ENCODE measurements at regions not wholly inside any gene's neighbourhood (a gene's known extent, or its start where the extent isn't known, plus 50 kb on each side); places are given as distances from the start of the nearest gene placed in this dataset.

DNA sequence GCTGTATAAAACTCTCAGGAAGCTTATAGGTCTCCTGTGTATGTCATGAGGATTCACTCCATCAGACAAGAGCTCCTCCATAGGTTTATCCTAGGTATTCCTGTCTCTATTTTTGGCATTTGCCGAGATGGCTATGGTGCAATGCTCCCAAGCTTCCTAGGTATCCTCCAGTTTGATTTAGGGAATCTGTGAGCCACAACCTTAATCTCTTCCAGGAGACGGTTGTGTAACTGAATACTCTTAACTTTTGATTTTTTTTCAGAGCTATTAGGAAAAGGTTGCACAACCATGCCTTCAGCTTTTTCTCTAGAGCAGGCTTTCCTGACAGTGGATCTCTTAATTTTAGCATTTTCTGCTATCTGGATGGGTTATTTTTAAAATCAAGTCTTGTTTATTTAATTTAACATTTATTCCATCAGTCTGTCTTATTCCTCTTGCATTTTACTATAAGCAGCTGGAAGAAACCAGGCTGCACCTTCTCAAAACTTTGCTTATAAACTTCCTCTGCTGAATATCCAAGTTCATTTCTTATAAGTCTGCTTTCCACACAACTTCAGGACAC lies 69.4 kb upstream of the BACE2 start:
- Histone ChIP-seq H3K27me3 (no peaks in the 10 kb centered on the region), H3K4me1 (no peaks in the 10 kb centered on the region), H3K9me3 (no peaks in the 10 kb centered on the region), H3K36me3 (no peaks in the 10 kb centered on the region), H3K27ac (no peak overlapping the region), H3K4me3 (no peak overlapping the region)
- DNase-seq, result no peak
- intact Hi-C loops (cut with DNase I), result no loop called here
- ATAC-seq, result no peak
- TF ChIP-seq POLR2A (IDR thresholded peaks at IDR 0.05), result no peak
- TF ChIP-seq, protein P1, sequence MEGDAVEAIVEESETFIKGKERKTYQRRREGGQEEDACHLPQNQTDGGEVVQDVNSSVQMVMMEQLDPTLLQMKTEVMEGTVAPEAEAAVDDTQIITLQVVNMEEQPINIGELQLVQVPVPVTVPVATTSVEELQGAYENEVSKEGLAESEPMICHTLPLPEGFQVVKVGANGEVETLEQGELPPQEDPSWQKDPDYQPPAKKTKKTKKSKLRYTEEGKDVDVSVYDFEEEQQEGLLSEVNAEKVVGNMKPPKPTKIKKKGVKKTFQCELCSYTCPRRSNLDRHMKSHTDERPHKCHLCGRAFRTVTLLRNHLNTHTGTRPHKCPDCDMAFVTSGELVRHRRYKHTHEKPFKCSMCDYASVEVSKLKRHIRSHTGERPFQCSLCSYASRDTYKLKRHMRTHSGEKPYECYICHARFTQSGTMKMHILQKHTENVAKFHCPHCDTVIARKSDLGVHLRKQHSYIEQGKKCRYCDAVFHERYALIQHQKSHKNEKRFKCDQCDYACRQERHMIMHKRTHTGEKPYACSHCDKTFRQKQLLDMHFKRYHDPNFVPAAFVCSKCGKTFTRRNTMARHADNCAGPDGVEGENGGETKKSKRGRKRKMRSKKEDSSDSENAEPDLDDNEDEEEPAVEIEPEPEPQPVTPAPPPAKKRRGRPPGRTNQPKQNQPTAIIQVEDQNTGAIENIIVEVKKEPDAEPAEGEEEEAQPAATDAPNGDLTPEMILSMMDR (IDR thresholded peaks at IDR 0.05), result no peak
- WGBS (ENCODE audit: insufficient coverage, low coverage, low lambda C conversion rate, missing lambda C conversion rate), result 29% methylated on average over 1 of the region's 2 CpGs

GRCh38 chr21:41100826-41101550 lies 67.0 kb upstream of the BACE2 start:
- no peak overlapping the region for H3K4me3 ChIP-seq

DNA sequence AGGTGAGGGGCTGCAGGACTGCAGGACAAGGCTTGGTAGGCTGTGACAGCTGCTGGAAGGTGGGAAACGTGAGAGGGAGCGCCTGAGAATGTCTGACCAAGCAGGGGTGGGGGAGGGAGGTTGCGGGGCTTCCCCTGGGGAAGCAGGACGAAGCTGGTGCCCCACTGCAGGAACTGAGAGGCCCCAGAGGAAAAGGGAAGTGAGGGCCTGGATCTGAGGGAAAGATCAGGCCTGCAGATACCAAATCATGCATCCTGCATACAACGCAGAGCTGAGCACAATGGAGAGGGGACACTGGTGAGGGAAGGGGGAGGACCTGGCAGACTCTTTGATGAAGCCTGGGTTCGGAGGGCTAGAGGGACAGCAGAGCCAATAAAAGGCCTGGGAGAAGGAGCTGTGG lies 65.7 kb upstream of the BACE2 start:
- Histone ChIP-seq H3K9me3 (no peaks in the 10 kb centered on the region), H3K4me3 (no peak overlapping the region), H3K27me3 (no peaks in the 10 kb centered on the region), H3K4me1 (no peaks in the 10 kb centered on the region), H3K36me3 (no peaks in the 10 kb centered on the region), H3K27ac (no peak overlapping the region)
- TF ChIP-seq POLR2A (IDR thresholded peaks at IDR 0.05), result no peak
- TF ChIP-seq, protein P1 (IDR thresholded peaks at IDR 0.05), result no peak
- intact Hi-C loops (cut with DNase I), result no loop called here
- WGBS (ENCODE audit: insufficient coverage, low coverage, low lambda C conversion rate, missing lambda C conversion rate), result 9% methylated on average over 6 of the region's 6 CpGs
- ATAC-seq (peak; percentile 25 to 48 (median 36)), DNase-seq (no peak)

More at GRCh38 chr21:41100826-41101550, 67.0 kb upstream of the BACE2 start:
- 43% methylated on average over 4 of the region's 4 CpGs for WGBS (ENCODE audit: insufficient coverage, low coverage, low lambda C conversion rate, missing lambda C conversion rate)
- DNase-seq (no peak), ATAC-seq (no peak)
- no peaks in the 10 kb centered on the region for H3K4me1 ChIP-seq
- intact Hi-C loops (cut with DNase I), result no loop called here
- H3K36me3 ChIP-seq, result no peaks in the 10 kb centered on the region
- no peaks in the 10 kb centered on the region for H3K27me3 ChIP-seq
- no peak overlapping the region for H3K27ac ChIP-seq
- TF ChIP-seq, protein P1 (IDR thresholded peaks at IDR 0.05), result no peak
- TF ChIP-seq POLR2A (IDR thresholded peaks at IDR 0.05), result no peak
- H3K9me3 ChIP-seq, result no peaks in the 10 kb centered on the region

GRCh38 chr21:41107602-41108001 lies 60.4 kb upstream of the BACE2 start:
- Histone ChIP-seq H3K27me3 (no peaks in the 10 kb centered on the region), H3K27ac (no peak overlapping the region), H3K9me3 (no peaks in the 10 kb centered on the region), H3K4me1 (no peaks in the 10 kb centered on the region), H3K4me3 (no peak overlapping the region), H3K36me3 (no peaks in the 10 kb centered on the region)
- whole genome bisulfite sequencing (ENCODE audit: insufficient coverage, low coverage, low lambda C conversion rate, missing lambda C conversion rate), result 73% methylated on average over 3 of the region's 11 CpGs
- intact Hi-C loops (cut with DNase I), result no loop called here
- TF ChIP-seq, protein P1 (IDR thresholded peaks at IDR 0.05), result no peak
- no peak for TF ChIP-seq POLR2A (IDR thresholded peaks at IDR 0.05)
- no peak for ATAC-seq
- no peak for DNase-seq
